Fibroblast of lung (primary cell): ENCODE measurements at regions not wholly inside any gene's neighbourhood (a gene's known extent, or its start where the extent isn't known, plus 50 kb on each side); places are given as distances from the start of the nearest gene placed in this dataset.

Source experiments
- EZH2 ChIP-seq: IDR thresholded peaks from 2 replicates; pipeline ENCODE4 v1.5.1; 2012; ENCODE audit warnings: low read length, control low read depth, mild to moderate bottlenecking; ENCODE audit errors: missing control alignments
- TF ChIP-seq, protein P1 (sequence below), 2 donors: IDR thresholded peaks in 1 of 2; conservative IDR thresholded peaks in 1 of 2; 1 replicate in 1 of 2; 2 replicates in 1 of 2; pipeline ENCODE4 v1.5.1; 2011 to 2012; ENCODE audit warnings: low read length in 2 of 2, control low read depth in 1 of 2, inconsistent platforms in 1 of 2, low read depth in 1 of 2, mild to moderate bottlenecking in 1 of 2

DNA sequence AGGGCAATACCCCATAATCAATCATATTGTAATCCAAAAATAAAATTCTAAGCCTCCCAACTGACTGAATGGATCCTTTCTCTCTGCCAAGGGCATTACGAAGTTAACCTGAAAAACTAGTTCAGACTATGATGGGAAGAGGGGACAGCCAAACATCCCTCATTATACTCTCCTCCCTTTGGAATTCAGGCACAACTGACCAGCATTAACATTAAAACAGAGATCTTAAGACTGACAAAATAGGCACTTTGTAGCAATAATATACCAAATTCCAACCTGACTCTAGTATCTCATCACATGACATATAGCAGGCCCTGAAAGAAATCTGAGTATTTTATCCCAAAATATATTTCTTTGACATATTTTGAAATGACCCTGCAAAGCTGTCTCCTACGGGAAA, 55.0 kb upstream of the SPP1 start:
- TF ChIP-seq, protein P1, sequence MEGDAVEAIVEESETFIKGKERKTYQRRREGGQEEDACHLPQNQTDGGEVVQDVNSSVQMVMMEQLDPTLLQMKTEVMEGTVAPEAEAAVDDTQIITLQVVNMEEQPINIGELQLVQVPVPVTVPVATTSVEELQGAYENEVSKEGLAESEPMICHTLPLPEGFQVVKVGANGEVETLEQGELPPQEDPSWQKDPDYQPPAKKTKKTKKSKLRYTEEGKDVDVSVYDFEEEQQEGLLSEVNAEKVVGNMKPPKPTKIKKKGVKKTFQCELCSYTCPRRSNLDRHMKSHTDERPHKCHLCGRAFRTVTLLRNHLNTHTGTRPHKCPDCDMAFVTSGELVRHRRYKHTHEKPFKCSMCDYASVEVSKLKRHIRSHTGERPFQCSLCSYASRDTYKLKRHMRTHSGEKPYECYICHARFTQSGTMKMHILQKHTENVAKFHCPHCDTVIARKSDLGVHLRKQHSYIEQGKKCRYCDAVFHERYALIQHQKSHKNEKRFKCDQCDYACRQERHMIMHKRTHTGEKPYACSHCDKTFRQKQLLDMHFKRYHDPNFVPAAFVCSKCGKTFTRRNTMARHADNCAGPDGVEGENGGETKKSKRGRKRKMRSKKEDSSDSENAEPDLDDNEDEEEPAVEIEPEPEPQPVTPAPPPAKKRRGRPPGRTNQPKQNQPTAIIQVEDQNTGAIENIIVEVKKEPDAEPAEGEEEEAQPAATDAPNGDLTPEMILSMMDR (conservative IDR thresholded peaks at IDR 0.05 in 1 of 2, IDR thresholded peaks at IDR 0.05 in 1 of 2; ENCODE audit: low read depth in 1 of 2, low read length in 2 of 2) = no peak
- no peak for TF ChIP-seq EZH2
